Fibroblast of villous mesenchyme (primary cell): ENCODE measurements at regions not wholly inside any gene's neighbourhood (a gene's known extent, or its start where the extent isn't known, plus 50 kb on each side); places are given as distances from the start of the nearest gene placed in this dataset.
A peak's percentile ranks its signal among the peaks of the same experiment; 100 is the strongest.

Experiments
- DNase-seq: peaks from one replicate; pipeline ENCODE4 v3.0.0-alpha.2; 2010; ENCODE audit warnings: low read depth
- H3K4me3 ChIP-seq: 2 replicates; pipeline ENCODE4 v1.5.1; 2011; ENCODE audit warnings: low read depth, mild to moderate bottlenecking, low read length
- TF ChIP-seq, protein P1 (sequence below): IDR thresholded peaks from 2 replicates; pipeline ENCODE4 v1.5.1; 2012; ENCODE audit warnings: low read depth, mild to moderate bottlenecking, low read length; ENCODE audit not compliant: insufficient read depth

- TF ChIP-seq, protein P1, sequence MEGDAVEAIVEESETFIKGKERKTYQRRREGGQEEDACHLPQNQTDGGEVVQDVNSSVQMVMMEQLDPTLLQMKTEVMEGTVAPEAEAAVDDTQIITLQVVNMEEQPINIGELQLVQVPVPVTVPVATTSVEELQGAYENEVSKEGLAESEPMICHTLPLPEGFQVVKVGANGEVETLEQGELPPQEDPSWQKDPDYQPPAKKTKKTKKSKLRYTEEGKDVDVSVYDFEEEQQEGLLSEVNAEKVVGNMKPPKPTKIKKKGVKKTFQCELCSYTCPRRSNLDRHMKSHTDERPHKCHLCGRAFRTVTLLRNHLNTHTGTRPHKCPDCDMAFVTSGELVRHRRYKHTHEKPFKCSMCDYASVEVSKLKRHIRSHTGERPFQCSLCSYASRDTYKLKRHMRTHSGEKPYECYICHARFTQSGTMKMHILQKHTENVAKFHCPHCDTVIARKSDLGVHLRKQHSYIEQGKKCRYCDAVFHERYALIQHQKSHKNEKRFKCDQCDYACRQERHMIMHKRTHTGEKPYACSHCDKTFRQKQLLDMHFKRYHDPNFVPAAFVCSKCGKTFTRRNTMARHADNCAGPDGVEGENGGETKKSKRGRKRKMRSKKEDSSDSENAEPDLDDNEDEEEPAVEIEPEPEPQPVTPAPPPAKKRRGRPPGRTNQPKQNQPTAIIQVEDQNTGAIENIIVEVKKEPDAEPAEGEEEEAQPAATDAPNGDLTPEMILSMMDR, result peak; percentile 40
- no peak overlapping the region for H3K4me3 ChIP-seq
- peak; percentile 66 for DNase-seq
These were observed 115.9 kb upstream of the NAA20 start for GRCh38 chr20:19901226-19901625.

GRCh38 chr20:19903168-19903811 is 113.9 kb upstream of the NAA20 start:
- TF ChIP-seq, protein P1, result peak; percentile 54
- DNase-seq, result peak; percentile 91
- no peak overlapping the region for H3K4me3 ChIP-seq

- peak; percentile 35 for DNase-seq
- TF ChIP-seq, protein P1, result no peak
- H3K4me3 ChIP-seq, result no peak overlapping the region
These were observed 109.7 kb upstream of the NAA20 start for GRCh38 chr20:19907326-19908056.

DNA sequence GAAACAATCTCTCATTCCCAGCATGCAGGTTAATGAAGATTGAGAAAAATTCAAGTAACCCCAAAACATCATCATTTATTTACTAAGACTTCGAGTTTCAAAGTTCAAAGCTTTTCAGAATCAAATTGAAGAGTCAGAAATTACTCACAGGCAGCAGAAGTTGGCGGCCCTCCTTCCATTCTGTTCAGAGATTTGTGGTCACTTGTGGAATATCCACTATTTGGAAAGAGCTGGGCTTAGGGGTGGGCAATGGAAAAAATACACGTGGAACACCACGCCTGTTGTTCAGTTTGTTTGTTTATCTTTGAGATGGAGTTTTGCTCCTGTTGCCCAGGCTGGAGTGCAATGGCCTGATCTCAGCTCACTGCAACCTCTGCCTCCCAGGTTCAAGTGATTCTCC is 108.6 kb upstream of the NAA20 start:
- TF ChIP-seq, protein P1, result no peak
- DNase-seq, result no peak
- no peak overlapping the region for H3K4me3 ChIP-seq

DNA sequence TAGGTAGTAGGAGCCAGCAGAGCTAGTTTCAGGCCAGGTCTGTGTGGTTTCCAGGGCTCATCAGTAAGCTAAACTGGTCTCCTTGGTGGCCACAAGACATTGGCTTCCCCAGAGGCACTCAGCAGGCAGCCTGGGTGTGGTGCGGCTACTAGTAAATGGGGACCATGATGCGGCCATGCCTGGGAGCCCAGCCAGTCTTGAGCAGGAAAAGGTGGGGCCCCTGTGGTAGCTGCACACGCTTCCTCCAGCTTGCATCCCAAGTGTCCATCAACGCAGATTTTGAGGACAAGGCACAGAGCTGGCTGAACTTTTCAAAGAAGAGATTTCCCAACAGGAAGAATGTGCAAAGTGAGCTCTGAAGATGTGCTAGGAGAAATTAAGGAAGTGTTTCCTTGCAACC is 107.4 kb upstream of the NAA20 start:
- no peak overlapping the region for H3K4me3 ChIP-seq
- TF ChIP-seq, protein P1, result no peak
- DNase-seq, result no peak

GRCh38 chr20:19911810-19912382 is 105.3 kb upstream of the NAA20 start:
- no peak overlapping the region for H3K4me3 ChIP-seq
- TF ChIP-seq, protein P1, result no peak
- no peak for DNase-seq
